D721Med (cell line): ENCODE measurements at regions not wholly inside any gene's neighbourhood (a gene's known extent, or its start where the extent isn't known, plus 50 kb on each side); places are given as distances from the start of the nearest gene placed in this dataset.

Source experiments
- DNase-seq: peaks from one replicate; pipeline ENCODE4 v3.0.0; 2011; ENCODE audit warnings: low spot score; ENCODE audit not compliant: insufficient read length
- FAIRE-seq: peaks from 2 replicates; lab custom pipeline; 2011; peaks lifted over from hg19 to GRCh38; lab: Jason Lieb, UNC
- TF ChIP-seq, protein P1 (sequence below): IDR thresholded peaks from 2 replicates; pipeline ENCODE4 v1.5.1; 2012; ENCODE audit warnings: mild to moderate bottlenecking, control low read depth; ENCODE audit not compliant: insufficient read depth; ENCODE audit errors: missing control alignments

- DNase-seq (no peak), FAIRE-seq (no peak)
- TF ChIP-seq, protein P1, sequence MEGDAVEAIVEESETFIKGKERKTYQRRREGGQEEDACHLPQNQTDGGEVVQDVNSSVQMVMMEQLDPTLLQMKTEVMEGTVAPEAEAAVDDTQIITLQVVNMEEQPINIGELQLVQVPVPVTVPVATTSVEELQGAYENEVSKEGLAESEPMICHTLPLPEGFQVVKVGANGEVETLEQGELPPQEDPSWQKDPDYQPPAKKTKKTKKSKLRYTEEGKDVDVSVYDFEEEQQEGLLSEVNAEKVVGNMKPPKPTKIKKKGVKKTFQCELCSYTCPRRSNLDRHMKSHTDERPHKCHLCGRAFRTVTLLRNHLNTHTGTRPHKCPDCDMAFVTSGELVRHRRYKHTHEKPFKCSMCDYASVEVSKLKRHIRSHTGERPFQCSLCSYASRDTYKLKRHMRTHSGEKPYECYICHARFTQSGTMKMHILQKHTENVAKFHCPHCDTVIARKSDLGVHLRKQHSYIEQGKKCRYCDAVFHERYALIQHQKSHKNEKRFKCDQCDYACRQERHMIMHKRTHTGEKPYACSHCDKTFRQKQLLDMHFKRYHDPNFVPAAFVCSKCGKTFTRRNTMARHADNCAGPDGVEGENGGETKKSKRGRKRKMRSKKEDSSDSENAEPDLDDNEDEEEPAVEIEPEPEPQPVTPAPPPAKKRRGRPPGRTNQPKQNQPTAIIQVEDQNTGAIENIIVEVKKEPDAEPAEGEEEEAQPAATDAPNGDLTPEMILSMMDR = no peak
Observed at GRCh38 chr1:219459351-219460080, 153.4 kb downstream of the ZC3H11B start.

DNA sequence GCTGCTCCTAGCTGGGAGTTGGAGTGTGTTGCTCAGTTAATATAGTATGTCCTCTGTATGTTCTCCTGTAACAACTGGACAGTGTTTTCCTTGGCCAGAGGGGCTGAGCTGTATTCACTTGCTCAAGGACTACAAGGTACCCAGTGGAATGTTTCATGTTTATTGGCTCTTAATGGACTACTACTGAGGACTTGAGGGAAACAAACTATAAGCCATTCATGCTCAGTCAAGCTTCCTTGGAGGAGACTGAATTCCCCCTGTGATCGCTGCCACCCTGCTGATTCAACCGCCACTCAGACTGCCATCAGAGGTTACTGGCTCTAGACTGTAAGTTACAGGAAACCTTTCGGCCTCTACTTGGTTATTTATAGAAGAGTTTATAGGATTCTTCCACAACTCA, 166.6 kb downstream of the ZC3H11B start:
- FAIRE-seq = no peak
- no peak for DNase-seq
- TF ChIP-seq, protein P1 = no peak

DNA sequence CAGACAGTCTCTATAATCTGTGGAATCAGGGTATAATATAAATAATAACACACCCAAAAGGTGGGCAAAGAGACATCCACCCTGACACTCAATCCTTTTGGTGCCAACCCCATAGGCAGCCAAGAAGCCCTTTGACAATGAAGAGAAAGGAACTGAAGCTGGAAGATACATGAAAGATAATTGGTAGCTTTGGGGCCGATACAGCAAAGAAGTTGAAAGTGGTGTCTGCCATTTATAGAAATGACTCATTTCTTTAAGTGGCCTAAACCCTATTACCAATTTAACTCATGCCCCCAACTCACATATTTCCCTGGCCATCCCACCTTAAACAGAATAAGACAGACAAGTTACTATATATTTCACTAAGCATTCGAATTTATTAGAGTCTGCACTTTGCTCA, 167.0 kb downstream of the ZC3H11B start:
- FAIRE-seq (no peak), DNase-seq (no peak)
- TF ChIP-seq, protein P1 = no peak

DNA sequence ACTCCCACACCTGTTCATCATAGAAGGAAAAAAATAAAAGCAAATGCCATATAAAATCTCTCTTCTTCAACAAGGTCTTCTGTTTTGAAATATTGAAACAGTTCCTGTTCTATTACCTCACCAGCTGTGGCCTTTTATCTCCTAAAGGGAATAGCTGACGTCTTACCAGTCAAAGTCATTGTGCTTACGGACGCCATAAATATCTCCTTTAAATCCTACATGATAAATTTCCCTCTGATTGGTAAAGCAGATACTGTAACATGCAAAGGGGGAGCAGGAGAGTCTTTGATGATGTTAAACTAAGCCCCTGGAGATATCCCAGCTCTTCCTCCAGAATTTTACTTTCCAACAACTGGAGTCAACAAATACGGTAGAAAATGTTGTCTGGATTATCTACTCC, 168.4 kb downstream of the ZC3H11B start:
- no peak for DNase-seq
- no peak for FAIRE-seq
- TF ChIP-seq, protein P1 = no peak

DNA sequence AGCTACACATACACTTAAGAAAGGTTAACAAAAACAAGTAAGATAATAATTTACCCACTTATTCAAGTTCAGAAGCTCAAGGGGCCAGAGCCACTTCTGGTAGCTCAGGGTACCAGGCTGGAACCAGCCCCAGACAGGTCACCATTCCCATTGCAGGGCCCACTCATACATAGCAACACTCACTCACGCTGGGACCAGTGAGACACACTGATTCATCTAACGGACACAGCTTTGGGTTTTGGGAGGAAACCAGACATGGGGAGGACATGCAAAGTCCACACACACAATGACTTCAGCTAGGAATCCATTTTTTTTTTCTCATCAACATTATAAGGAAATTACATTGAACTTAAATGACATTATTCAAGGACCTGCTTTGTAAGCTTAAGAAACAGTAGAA, 169.1 kb downstream of the ZC3H11B start:
- no peak for DNase-seq
- TF ChIP-seq, protein P1 = no peak
- FAIRE-seq = no peak

GRCh38 chr1:219442611-219443061, 170.3 kb downstream of the ZC3H11B start:
- FAIRE-seq (no peak), DNase-seq (no peak)
- TF ChIP-seq, protein P1 = no peak

GRCh38 chr1:219441884-219442283, 171.0 kb downstream of the ZC3H11B start:
- FAIRE-seq (no peak), DNase-seq (no peak)
- TF ChIP-seq, protein P1 = no peak
